ENCODE measurements at regions not wholly inside any gene's neighbourhood (a gene's known extent, or its start where the extent isn't known, plus 50 kb on each side); places are given as distances from the start of the nearest gene placed in this dataset.

- TF ChIP-seq CTCF (IDR thresholded peaks at IDR 0.05) (no peak), POLR2AphosphoS5 (IDR thresholded peaks at IDR 0.05) (no peak), POLR2A (IDR thresholded peaks at IDR 0.05) (no peak)
These were observed 1390.3 kb downstream of the RAPGEF2 start for GRCh38 chr4:160493206-160493605.

All from sigmoid colon (tissue), 4 donors.